Cardiac fibroblast (primary cell): ENCODE measurements at regions not wholly inside any gene's neighbourhood (a gene's known extent, or its start where the extent isn't known, plus 50 kb on each side); places are given as distances from the start of the nearest gene placed in this dataset.
A peak's percentile ranks its signal among the peaks of the same experiment; 100 is the strongest.

Source experiments
- DNase-seq, 2 donors: peaks; one replicate each; pipeline versions ENCODE4 v3.0.0 to v3.0.0-alpha.2; 2010; ENCODE audit warnings: low read depth in 2 of 2
- H3K4me3 ChIP-seq, 2 donors: replicated peaks in 1 of 2; 1 replicate in 1 of 2; 2 replicates in 1 of 2; pipeline ENCODE4 v1.5.1; 2011; ENCODE audit warnings: low read depth in 2 of 2, low read length in 2 of 2, mild to moderate bottlenecking in 2 of 2, moderate library complexity in 1 of 2
- CTCF ChIP-seq: IDR thresholded peaks from one replicate; pipeline ENCODE4 v1.5.1; 2011; ENCODE audit warnings: low read depth, mild to moderate bottlenecking, low read length, inconsistent platforms

- no peak for DNase-seq
- TF ChIP-seq CTCF, result no peak
- no peak overlapping the region for H3K4me3 ChIP-seq
Measured at GRCh38 chr9:80012557-80013330, 441.0 kb downstream of the TLE4 start.

GRCh38 chr9:80009204-80009603 lies 437.4 kb downstream of the TLE4 start:
- TF ChIP-seq CTCF, result no peak

GRCh38 chr9:80004714-80005113 lies 432.9 kb downstream of the TLE4 start:
- peak in 1 of 2 donors; percentile 8 for DNase-seq
- no peak overlapping the region for H3K4me3 ChIP-seq
- TF ChIP-seq CTCF, result no peak

More at GRCh38 chr9:80009204-80009603, 437.4 kb downstream of the TLE4 start:
- H3K4me3 ChIP-seq, result no peak overlapping the region
- no peak for DNase-seq

GRCh38 chr9:79990536-79990935 lies 418.8 kb downstream of the TLE4 start:
- no peak for DNase-seq
- H3K4me3 ChIP-seq, result no peak overlapping the region
- TF ChIP-seq CTCF, result no peak

- no peak overlapping the region for H3K4me3 ChIP-seq
- no peak for DNase-seq
- no peak for TF ChIP-seq CTCF
Measured at GRCh38 chr9:79989079-79989478, 417.3 kb downstream of the TLE4 start.

GRCh38 chr9:79988126-79988525 lies 416.4 kb downstream of the TLE4 start:
- DNase-seq, result no peak
- no peak for TF ChIP-seq CTCF
- H3K4me3 ChIP-seq, result no peak overlapping the region

- TF ChIP-seq CTCF, result no peak
- no peak for DNase-seq
- no peak overlapping the region for H3K4me3 ChIP-seq
Measured at GRCh38 chr9:79986437-79986836, 414.7 kb downstream of the TLE4 start.
